ES-I3 (cell line): ENCODE measurements at regions not wholly inside any gene's neighbourhood (a gene's known extent, or its start where the extent isn't known, plus 50 kb on each side); places are given as distances from the start of the nearest gene placed in this dataset.
"Not testable (repeated sequence)": the region's sequence is repeated elsewhere in the genome, so short reads cannot be mapped to it uniquely, and the experiment has no call there.

Source experiments
- H3K36me3 ChIP-seq: 2 replicates; pipeline ENCODE4 v1.6.1; 2013; ENCODE audit warnings: mild to moderate bottlenecking, low read length, control low read depth, moderate library complexity; ENCODE audit not compliant: insufficient read depth
- H3K4me1 ChIP-seq: 2 replicates; pipeline ENCODE4 v1.6.1; 2013; ENCODE audit warnings: mild to moderate bottlenecking, control low read depth, low read length; ENCODE audit not compliant: insufficient read depth
- H3K9ac ChIP-seq: 2 replicates; pipeline ENCODE4 v1.6.1; 2013; ENCODE audit warnings: low read depth, mild to moderate bottlenecking, low read length, moderate library complexity
- H3K9me3 ChIP-seq: 2 replicates; pipeline ENCODE4 v1.6.1; 2013; ENCODE audit warnings: mild to moderate bottlenecking, low read length, moderate library complexity; ENCODE audit not compliant: control insufficient read depth, insufficient read depth

GRCh38 chr7:12493407-12493806 is 77.1 kb upstream of the SCIN start:
- H3K4me1 ChIP-seq: peaks cover 5% of the 10 kb centered on the region; the same call in 1 of the 2 replicates
- no peak overlapping the region for H3K9ac ChIP-seq
- H3K36me3 ChIP-seq: no peaks in the 10 kb centered on the region
- no peaks in the 10 kb centered on the region for H3K9me3 ChIP-seq

GRCh38 chr7:12493863-12494686 is 76.4 kb upstream of the SCIN start:
- peaks cover 5% of the 10 kb centered on the region; the same call in 1 of the 2 replicates for H3K4me1 ChIP-seq
- no peak overlapping the region for H3K9ac ChIP-seq
- no peaks in the 10 kb centered on the region for H3K36me3 ChIP-seq
- no peaks in the 10 kb centered on the region for H3K9me3 ChIP-seq

GRCh38 chr7:12494687-12495024 is 75.9 kb upstream of the SCIN start:
- Histone ChIP-seq H3K36me3 (no peaks in the 10 kb centered on the region), H3K9ac (no peak overlapping the region), H3K9me3 (no peaks in the 10 kb centered on the region), H3K4me1 (peaks cover 4% of the 10 kb centered on the region; the same call in 1 of the 2 replicates)

- not testable (repeated sequence) for H3K4me1 ChIP-seq, H3K36me3 ChIP-seq, H3K9me3 ChIP-seq
- peak overlapping the region; percentile 60 for H3K9ac ChIP-seq
Measured at GRCh38 chr7:12496901-12497674, 73.4 kb upstream of the SCIN start.

DNA sequence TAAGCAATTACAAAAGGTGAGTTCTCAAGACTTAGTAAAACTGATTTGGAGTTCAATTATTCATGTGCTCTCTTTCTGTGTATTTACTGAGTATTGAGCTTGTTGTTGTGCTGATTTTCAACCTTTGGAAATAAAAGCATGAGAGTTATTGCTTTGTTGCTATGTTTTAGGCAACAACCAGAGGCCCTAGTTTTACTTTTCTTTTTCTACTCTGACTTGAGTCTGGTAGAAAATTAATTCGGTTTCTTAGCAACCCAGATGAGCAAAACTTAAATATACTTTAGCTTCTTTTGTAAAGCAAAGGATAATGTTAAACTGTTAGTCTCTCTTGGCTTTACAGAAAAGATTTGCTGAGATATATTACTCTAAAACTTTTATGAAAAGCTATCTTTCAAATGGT is 66.4 kb upstream of the SCIN start:
- Histone ChIP-seq H3K4me1 (peaks cover 5% of the 10 kb centered on the region; the same call in 1 of the 2 replicates), H3K9ac (no peak overlapping the region), H3K9me3 (no peaks in the 10 kb centered on the region), H3K36me3 (no peaks in the 10 kb centered on the region)

- Histone ChIP-seq H3K4me1 (peaks cover 5% of the 10 kb centered on the region; the same call in 1 of the 2 replicates), H3K9me3 (no peaks in the 10 kb centered on the region), H3K36me3 (no peaks in the 10 kb centered on the region), H3K9ac (no peak overlapping the region)
Measured at GRCh38 chr7:12508005-12508404, 62.5 kb upstream of the SCIN start.

GRCh38 chr7:12508554-12508953 is 62.0 kb upstream of the SCIN start:
- Histone ChIP-seq H3K9me3 (no peaks in the 10 kb centered on the region), H3K36me3 (no peaks in the 10 kb centered on the region), H3K9ac (no peak overlapping the region), H3K4me1 (peaks cover 5% of the 10 kb centered on the region; the same call in 1 of the 2 replicates)

- Histone ChIP-seq H3K36me3 (no peaks in the 10 kb centered on the region), H3K9me3 (peaks cover 3% of the 10 kb centered on the region; the same call in 1 of the 2 replicates), H3K4me1 (0 out of 2 replicates have a peak, but pooled peaks cover 2% of the 10 kb centered on the region), H3K9ac (no peak overlapping the region)
Measured at GRCh38 chr7:12517451-12517850, 53.1 kb upstream of the SCIN start.

DNA sequence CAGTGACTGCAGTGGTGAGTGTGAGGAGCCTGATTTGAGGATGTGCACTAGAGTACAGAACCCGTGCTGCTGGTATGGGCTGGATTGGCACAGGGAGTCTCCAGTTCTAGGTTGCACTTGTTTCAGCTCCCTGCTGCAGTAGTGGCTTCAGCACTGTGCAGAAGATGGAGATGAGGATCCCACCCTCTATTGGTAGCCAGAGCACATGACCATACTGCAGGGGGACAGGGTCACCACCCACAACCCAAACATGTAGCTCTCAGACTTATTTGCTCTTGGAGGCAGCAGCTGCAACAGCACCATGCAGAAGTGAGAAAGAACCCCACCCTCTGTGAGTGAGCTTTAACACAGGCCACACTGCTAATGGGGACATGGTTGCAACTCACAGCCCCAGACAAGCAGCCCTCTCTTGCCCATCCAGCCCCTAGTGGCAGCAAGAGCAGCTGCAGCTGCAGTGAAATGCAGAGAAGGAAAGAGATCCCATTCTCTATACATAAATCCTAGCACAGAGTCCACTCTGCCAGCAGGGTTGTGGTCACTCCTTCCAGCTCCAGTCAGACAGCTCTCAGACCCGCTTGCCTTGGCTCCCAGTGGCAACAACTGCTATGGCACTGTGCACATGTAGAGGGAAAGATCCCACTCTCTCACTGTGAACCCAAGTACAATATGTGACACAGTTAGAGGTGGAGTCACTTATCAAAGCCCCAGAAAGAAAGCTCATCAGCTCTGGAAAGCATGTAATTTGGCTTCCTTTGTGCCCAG is 51.4 kb upstream of the SCIN start:
- H3K9me3 ChIP-seq: peaks cover 3% of the 10 kb centered on the region; the same call in 1 of the 2 replicates
- H3K4me1 ChIP-seq: 0 out of 2 replicates have a peak, but pooled peaks cover 2% of the 10 kb centered on the region
- no peak overlapping the region for H3K9ac ChIP-seq
- no peaks in the 10 kb centered on the region for H3K36me3 ChIP-seq

- H3K9me3 ChIP-seq: peaks cover 2% of the 10 kb centered on the region; the same call in 1 of the 2 replicates
- H3K4me1 ChIP-seq: 0 out of 2 replicates have a peak, but pooled peaks cover 2% of the 10 kb centered on the region
- no peak overlapping the region for H3K9ac ChIP-seq
- H3K36me3 ChIP-seq: no peaks in the 10 kb centered on the region
Measured at GRCh38 chr7:12519682-12520009, 50.9 kb upstream of the SCIN start.
